Activated CD4-positive, alpha-beta T cell treated with anti-CD3 and anti-CD28 coated beads, Interleukin-2, Interleukin-6, amounts not matched to agents 100 ng/mL and 50 ng/mL, durations not matched to agents 16 hours and 8 hours (primary cell): ENCODE measurements at regions not wholly inside any gene's neighbourhood (a gene's known extent, or its start where the extent isn't known, plus 50 kb on each side); places are given as distances from the start of the nearest gene placed in this dataset.
"Not testable (repeated sequence)": the region's sequence is repeated elsewhere in the genome, so short reads cannot be mapped to it uniquely, and the experiment has no call there.

Experiments
- DNase-seq: peaks from one replicate; pipeline ENCODE4 v3.0.0-alpha.2; 2020

DNA sequence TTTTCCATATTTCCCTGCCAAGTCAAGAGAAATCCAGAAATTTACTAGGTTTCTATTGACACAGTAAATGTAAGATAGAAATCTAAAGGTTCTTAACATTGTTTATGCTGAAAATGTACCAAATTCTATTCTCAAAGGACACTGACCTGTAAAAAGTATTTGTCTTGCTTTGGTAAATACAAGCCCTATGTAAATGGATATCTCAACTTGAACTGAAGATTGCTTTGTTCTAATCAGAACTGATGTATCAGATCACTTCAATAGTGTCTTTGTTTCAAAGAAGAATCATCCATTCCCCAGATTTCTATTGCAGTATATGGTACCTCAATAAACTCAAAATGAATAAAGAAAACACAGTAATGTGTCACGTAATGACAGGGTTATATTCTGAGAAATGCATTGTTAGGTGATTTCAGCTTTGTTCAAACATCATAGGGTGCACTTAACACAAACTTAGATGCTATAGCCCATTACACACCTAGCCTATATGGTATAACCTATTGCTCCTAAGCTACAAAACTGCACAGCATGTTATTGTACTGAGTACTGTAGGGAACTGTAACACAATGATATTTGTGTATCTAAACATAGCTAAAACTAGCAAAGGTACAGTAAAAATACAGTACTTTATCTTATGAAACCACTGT, 143.5 kb upstream of the NECTIN3 start:
- DNase-seq = no peak

DNA sequence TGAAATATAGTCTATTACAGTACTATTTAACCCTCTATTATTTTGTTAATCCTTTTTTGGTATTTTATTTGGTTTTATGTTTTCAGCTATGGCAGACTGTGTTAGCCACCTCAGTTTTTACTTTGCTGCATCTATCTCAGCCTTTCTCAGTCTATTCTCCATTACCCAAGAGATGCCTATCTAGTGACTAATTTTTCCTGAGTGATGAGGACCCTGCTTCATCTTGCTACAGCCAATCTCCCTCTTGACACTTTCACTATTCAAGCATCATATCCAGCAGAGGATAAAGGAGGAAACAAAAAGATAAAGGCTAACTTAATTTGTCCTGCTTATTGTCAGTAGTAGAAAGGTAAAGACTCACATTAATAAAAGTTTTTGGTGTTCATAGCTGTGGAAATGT, 141.8 kb upstream of the NECTIN3 start:
- no peak for DNase-seq

DNA sequence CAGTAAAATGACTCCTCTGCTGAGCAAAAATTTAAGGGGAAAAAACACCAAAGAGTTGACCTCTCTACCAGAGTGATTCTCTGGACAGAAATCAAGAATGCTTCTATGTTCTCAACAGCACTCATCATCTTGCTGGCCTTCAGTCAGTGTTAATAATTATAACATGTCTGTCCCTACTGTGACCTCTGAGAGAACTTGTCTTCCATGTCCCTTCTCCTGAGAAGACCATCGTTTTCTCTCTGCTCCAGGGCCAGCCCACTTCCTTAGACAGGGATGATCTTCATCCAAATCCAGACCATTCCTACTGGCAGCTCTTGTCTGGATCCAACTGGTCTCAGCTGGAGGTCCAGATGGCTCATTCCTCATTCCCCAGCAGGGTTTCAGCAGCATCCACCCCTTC, 139.0 kb upstream of the NECTIN3 start:
- no peak for DNase-seq

DNA sequence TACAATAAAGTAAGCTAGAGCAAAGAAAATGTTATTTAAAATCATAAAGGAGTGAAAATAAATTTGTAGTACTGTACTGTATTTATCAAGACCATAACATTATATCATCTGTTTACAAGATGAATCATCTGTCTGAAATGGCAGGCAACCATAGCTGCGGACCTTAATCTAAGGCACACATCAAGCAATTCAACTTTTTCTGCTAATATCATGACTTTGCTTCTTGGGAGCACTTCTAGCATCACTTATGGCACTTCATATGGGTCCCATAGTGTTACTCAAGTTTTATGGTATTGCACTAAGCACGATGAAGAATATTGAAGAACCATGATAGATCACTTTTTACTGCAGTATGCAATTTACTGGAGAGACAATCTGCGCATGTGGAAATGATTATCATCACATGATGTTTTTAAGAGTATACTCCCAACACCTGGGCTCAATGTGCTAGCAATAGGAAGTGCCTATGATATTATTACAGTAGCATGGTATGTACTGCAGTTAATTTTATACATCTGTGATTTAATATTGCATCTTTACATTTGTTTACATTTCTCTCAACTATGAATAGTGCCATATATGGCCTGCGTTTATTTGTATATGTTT, 137.7 kb upstream of the NECTIN3 start:
- no peak for DNase-seq

DNA sequence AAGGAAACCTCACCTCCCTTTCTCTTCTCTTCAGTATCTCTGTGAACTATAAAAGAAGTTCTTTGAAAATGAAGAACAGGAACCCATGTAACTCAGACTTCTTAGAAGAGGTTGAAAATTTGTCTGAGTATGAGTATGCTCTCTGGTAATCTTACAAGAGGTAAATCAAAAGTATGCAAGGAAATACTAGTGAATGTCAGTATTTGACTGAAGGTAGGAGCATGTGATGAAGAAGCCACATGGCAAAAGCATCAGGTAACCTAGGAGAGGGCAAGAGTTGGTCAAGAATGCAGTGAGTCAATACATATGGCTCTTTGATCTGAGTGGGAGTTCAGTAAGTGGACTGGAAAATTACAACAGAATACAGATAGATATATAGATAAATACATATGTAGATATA, 133.0 kb upstream of the NECTIN3 start:
- DNase-seq = no peak

DNA sequence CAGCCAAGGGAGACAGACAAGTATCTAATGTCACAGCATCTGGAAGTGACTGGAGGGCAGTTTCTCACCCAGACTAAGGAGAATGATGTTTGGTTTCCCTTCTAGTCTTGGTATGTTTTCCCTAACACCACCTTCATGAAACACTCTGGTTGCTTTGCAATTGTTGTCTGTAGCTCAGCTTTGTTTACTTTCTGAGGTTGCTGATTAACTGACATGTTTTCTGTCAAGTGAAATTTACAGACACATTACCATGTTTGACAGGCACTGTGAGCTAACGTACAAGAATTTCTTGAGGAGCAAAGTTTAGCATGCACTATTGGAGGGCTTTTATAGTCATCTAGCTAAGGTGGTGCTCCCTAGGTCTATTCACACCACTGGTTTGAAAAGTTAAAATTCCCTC, 131.6 kb upstream of the NECTIN3 start:
- no peak for DNase-seq

DNA sequence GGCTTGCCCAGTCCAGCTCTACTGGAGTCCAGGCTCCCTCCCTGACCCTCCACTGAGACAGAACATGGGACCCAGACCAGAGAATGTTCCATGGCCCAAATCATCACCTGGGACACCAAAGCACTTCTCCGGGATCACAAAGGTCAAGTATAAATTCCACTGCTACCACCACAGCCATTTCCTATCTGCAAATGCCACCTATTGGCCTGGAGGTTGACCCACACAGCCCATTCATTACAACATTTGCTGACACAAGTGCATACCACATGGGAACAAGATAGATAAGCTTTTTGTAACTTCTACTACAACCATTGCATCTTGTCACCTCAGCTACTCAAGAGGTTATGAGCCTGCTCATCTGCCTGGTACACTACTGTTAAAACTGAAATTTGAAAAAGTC, 126.8 kb upstream of the NECTIN3 start:
- DNase-seq = no peak

DNA sequence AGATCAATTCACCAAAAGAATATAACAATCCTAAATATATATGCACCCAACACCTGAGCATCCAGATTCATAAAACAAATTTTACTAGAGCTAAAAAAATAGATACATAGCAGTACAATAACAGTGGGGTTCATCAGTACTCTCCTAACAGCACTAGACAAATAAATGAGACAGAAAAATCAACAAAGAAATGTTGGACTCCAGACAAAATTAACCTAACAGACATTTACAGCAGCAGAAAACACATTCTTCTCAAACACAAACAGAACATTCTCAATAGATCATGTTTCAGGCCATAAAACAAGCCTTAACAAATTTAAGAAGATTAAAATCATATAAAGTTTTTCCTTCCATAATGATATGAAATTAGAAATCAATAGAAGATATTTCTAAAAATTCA, 124.8 kb upstream of the NECTIN3 start:
- DNase-seq = no peak

DNA sequence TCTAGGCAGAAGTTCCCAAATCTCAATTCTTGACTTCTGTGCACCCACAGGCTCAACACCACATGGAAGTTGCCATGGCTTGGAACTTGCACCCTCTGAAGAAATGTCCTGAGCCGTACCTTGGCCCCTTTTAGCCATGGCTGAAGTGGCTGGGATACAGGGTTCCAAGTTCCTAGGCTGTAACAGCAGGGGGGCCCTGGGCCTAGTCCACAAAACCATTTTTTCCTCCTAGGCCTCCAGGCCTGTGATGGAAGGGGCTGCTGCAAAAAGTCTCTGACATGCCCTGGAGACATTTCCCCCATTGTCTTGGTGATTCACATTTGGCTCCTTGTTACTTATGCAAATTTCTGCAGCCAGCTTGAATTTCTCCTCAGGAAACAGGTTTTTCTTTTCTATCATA, 122.4 kb upstream of the NECTIN3 start:
- DNase-seq = not testable (repeated sequence)

DNA sequence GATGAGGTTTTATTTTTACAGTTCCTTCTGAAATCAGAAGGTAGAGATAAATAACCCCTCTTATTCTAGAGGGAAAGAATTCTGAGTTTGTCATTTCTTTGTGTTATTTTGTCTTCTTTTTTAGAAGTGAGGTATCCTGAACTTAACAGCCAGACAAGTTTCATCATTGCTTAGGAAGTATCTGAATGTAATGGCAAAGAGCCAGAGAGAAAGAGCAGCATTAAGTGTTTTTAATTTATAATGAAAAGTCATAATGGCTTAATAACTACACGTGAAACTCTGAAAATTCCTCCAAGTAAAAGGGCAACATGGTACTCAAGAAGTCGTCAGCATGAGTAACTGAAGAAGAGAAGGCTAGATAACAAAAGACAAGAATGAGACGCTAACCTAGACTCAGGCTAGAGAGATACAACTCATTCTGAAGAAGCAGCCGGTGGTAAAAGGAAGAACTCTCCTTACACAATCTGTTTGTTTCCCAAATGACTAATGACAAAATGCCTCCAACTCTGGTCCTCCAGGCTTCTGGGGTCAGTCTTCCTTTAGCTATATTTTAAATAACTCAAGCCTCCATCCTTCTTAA, 116.2 kb upstream of the NECTIN3 start:
- no peak for DNase-seq

DNA sequence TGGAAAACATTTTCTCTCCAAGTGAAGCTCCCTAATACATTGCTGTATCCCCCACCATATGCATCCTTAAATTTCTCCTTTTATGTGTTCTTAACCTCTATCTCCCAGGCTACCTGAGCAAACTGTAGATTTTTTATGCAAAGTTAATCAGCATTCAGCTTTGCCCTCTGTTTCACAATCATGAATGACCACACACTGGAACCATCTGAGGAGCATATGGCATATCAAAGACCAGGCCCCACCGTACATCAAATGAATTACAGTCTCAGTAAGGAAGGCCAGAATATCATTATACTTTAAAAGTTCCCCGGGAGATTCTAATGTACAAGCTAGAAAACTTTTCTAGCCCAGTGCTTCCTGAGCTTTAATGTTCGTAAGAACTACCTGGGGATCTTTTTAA, 115.5 kb upstream of the NECTIN3 start:
- DNase-seq = no peak

DNA sequence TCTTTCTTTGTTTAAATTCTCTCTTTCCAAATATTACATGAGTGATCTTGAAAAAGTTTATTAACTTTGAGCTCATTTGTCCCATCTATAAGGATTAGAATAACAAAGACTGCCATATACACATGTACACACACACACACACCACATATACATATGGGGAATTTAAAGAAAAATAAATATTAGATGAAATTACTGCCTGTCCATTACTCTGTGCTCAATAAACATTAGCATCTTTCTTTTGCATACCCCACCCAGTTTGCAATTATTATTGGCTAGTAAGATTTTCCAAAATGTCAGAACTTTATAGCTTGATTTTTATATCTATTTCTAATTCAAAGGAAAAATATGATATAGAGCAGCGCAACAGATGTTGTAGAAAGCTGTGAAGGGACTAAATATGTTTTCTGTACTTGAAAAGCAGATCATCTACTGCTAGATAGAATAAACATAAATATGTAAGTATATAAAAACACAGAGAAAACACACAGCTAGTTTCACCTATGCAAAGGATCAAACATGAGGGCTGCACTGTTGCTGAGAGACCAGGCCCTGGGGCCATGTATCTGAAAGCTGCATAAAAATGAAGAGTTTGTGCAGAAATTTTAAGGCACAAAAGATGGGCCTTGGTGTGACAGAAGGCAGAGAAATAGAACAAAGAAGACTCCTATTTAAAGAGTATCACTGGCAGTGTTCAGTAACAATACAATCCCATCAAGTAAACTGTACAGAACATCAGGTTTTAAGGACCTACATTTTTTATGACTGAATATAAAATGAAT, 114.2 kb upstream of the NECTIN3 start:
- DNase-seq = no peak

DNA sequence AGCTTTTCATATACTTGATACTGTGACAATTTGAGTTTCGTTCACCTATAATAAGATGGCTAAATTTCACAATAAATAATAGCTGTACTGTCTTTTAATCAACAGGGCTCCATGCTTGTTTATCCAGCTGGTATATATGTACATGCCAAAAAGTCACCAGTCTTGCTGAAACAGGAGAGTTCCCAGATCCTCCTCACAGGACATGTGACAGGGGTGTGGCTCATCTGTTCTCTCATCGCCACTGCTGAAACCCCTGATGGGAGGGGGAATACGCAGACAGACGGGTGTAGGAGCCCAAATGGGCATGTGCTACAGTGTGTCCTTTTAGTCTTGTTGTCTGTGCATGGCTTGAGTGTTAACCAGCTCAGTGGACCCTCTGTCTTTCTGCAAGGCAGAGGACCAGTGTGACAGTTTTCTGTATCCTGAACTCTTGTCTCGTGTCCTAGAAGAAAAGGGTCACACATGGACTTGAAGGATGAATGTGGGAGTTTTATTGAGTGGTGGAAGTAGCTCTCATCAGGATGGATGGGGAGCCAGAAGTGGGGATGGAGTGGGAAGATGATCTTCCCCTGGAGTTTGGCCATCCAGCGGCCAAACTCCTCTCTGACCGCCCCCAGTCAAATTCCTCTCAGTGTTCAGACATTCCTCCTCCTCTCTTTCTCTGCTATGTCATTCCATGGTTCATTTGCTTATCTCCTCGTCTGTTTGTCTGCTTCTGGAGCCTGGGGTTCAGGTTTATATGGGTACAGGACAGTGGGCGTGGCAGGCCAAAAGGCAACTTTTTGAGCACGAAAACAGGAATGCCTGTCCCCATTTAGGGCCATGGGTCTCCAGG, 113.1 kb upstream of the NECTIN3 start:
- no peak for DNase-seq

DNA sequence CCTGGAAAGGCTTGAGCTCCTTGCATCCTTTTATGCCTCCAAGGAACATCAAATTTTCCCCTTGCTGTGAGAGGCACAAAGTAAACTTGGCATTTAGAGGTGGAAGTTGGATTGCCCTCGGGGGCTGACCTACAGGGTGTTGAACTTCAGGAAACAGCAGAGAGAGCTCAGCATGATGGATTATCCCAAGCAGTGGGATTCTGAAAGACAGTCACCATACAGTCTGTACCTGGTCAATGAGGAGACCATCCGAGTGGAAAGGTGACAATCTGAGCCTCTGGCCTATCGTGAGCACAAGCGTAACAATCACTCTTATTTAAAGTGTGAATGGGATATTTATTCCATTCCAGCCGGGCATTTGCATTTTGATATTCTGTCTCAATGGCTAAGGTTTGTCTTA, 105.6 kb upstream of the NECTIN3 start:
- DNase-seq = no peak

DNA sequence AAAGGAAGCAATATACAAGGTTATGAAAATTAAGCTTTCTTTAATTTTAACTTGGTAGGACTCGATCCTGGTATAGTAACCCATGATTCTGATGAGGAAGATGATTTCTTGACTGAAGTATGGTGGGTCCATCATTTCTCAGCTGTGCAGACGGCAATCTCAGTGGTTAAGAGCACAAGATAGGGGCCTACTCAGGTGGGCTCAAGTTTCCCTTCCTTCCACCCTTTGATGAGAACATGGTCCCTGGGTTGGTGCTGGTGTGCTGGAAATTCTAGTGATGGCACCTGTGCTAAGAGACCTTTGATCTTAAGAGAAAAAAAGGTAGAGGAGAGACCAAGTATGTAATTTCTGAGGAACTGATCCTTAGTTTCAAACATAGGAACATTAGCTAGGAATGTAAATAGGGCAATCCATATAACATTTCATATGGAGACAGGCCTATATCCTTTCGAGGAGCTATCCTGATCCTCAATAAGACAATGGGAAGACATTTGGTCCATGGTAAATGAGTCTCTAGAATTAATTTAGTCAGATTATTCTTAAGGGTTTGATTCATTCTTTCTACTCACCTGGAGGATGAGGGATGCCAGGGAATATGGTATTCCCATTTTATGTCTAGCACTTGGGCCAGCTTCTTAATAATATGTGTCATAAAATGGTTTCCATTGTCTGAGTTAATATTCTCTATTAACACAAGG, 104.5 kb upstream of the NECTIN3 start:
- no peak for DNase-seq

DNA sequence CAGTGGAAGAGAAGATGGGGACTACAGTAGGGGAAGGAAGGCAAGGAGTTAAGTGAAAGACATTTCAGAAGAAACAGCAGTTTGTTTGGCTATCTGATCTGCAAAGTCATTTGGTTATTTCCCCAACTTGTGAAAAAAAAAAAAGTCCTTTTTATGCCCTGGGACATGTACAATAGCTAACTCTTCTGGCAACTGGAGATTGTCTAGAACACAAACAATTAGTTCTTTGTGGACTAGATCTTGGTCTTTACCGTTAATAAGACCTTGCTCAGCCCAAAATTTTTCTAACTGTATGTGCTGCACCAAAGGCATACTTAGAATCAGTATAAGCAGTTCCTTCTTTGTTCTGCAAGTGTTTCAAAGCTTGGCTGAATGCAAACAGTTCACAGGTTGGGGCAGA, 103.5 kb upstream of the NECTIN3 start:
- DNase-seq = no peak

DNA sequence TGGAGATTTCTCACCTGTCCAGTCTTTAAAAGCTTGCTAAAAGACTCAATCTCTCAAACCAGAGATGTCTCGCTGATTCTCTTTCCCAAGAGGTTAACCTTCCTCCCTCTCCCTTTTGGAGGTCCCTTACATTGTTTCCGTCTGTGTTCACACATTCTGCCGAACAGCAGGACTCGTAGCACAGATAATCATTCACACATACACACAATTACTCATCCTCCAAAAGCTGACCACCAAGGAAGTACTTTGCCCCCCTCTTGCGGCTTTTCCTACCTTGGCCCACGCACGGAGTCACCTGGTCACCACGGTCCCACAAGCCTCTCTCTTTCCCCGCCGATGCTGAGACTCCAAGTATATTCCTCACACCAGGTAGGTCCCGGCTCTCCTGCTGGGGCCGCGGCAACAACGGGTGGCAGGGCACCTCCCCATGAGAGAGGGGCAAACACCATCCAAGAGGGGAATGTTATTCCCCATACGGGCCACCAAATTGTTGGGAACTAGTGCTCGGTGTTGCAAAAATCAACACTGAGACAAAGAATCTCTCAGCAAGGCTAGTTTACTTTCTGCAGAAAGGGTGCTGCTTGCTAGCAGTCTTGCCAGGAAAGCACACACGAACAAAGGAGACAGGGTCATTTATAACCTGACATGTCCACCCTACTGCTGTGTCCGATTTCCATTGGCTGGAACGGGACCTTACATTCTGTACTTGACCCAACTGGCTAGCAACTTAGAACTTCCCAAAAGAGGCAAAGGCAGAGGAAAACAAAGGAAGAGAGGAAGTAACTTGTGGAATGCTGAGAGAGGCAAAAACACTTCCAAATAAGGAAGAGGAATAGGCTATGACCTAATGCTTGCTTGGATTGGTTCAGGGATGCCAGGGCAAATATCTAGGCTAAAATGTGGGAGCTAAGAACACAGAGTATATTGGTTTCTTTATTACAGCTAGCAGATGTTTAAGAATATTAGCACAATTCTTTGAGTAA, 102.1 kb upstream of the NECTIN3 start:
- DNase-seq = no peak

DNA sequence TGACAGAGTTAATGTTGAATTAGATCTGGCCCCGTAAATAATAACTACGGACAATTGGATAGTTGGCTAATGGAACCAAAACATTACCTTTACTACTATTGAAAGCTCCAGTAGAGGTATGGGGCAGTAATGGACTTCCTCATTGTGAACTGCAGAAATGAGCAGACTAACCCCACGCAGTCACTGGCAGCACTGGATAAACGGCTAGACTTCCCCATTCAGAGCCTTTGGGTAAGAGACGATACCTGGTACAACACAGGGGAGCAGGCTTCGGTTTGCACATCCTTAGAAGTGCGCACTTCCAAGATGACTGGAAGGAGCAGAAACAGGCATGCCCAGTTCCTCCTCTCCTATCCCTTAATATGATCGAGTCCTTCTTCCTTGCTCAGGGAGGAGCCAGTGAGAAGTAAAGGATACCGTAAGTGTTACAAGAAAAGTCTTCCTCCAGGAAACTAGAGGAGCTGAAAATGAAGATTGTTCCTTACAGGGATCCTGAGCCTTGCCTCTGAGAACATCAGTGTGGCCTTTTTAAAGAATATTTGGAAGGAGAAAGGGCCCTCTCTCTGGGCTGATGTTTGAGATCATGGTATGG, 100.5 kb upstream of the NECTIN3 start:
- DNase-seq = no peak

DNA sequence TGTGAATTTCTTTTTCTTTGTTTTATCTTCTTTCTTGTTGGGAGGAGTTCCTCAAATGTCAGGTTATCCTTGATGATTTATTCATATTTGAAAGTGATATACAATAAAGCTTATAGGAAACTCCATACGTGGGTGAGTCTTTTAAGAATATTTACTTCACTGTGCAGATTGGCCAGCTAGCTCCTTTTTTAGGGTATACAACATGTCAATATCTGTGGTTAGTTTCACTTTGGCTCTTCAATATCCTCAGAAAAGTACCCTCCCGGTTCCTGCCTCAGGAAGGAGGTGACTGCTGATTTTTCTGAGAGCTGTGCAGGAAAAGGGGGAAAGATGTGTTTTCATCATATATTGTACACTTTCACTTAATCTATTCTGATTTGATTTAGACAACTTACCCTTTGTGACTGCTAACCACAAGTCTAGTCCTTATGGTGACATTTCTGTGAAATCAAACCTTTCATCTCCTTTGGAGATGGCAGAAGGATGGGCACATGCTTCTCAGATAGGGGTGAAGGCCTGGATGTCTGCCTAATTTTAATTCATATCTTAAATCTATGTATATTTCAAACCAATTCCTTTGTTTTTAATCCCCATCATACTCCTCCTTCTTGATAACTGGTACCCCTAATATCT, 98.2 kb upstream of the NECTIN3 start:
- DNase-seq = no peak

DNA sequence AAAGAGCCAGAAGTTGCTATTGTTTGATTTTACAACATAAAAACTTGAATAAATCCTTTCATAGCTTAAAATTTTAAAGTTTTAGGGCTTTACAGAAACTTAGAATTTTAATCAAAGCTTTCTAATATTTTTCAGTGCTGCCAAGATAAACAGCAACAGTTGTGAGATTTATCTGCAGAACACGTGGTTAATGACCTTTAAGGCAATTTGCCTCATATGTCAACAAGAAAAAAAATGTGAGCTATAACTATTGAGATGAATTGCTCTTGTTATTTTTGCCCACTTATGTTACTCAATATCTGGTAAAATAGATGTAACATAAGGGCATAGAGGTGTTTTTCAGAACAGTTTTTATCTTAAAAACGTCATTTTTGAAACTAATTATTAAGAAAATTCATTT, 96.7 kb upstream of the NECTIN3 start:
- DNase-seq = no peak
